ENCODE measurements at regions not wholly inside any gene's neighbourhood (a gene's known extent, or its start where the extent isn't known, plus 50 kb on each side); places are given as distances from the start of the nearest gene placed in this dataset.

DNA sequence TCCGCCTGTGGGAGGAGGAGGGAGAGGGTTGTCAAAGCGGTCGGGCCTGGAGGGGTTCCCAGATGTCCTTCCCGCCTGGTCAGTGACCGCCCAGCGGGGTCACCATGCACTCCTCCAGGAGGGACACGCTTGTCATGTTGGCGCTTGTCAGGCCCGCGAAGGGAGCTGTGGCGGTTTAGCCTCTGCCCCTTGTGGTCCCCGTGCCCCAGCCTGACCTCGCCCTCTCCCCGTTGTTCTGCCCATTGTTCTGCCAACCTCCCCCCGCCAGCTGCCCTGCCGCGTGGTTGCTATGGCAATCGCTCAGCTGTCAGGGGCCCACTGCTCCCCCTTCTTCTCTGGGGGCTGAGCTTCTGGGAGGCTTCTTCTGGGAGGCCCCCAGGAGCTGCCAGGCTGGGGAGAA lies 146.4 kb upstream of the CIBAR2 start:
- DNase-seq, result no peak

DNA sequence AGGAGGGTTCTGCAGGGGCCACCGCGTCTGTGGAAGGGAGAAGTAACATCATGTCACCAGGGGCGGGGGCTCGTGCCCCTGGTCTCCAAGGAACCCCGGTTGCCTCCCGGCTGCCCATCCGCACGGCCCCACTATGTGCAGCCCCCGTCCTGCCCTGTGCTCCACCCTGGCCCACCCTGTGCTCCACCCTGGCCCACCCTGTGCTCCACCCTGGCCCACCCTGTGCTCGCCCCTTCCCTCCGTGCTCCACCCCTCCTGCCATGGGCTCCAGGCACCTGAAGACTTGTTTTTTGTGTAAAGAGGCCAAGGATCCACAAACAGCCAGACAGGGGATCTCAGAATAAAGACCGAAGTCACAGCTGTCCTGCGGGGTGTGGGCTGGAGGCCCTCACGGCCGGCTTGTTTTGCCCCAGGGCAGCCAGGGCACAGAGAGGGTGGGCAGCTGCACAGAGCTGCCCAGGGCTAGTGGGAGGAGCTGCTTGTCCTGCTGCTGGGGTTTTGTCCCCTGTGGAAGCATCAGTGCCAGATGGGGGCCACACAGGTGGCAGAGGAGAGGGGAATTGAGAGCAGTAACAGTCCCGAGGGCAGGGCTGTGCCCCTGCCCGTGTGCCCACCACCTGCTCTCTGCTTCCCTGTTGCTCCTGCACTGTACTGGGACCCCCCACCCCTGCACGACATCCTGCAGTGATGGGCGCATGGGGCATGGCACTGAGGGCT lies 147.0 kb upstream of the CIBAR2 start:
- no peak for DNase-seq

DNA sequence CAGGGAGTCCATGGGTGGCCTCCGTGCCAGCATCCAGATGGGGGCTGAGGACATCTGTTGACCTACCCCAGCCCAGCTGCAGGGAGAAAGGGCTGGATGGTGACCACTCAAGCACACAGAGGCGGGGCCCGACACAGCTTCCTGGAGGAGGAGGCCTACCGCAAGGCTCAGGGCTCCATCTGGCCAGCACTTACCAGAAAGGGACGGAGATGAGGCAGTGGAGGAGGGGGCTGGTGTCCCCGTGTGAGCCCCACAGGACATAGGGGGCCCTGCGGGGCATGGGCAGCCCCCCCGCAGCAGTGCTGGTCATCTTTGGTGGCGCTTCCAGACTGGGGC lies 147.5 kb upstream of the CIBAR2 start:
- no peak for DNase-seq

DNA sequence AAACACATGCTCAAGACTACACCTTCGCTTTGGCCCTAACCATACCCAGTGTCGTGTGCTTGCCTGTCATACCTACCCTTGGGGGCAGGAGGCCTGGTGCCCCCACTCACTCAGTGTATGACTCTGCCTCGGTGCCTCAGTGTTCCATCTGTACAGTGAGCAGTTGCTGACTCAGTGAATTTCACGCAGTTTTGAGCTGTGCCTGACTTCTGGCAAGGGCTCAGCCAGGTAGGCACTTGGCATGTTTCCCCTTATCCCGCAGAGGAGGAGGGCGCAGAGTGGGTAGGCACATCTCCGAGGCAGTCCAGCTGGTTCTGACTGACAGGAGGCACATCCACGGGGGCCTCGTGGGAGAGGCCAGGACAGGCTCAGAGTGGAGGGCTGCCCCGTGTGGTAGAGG lies 148.9 kb upstream of the CIBAR2 start:
- DNase-seq, result no peak

DNA sequence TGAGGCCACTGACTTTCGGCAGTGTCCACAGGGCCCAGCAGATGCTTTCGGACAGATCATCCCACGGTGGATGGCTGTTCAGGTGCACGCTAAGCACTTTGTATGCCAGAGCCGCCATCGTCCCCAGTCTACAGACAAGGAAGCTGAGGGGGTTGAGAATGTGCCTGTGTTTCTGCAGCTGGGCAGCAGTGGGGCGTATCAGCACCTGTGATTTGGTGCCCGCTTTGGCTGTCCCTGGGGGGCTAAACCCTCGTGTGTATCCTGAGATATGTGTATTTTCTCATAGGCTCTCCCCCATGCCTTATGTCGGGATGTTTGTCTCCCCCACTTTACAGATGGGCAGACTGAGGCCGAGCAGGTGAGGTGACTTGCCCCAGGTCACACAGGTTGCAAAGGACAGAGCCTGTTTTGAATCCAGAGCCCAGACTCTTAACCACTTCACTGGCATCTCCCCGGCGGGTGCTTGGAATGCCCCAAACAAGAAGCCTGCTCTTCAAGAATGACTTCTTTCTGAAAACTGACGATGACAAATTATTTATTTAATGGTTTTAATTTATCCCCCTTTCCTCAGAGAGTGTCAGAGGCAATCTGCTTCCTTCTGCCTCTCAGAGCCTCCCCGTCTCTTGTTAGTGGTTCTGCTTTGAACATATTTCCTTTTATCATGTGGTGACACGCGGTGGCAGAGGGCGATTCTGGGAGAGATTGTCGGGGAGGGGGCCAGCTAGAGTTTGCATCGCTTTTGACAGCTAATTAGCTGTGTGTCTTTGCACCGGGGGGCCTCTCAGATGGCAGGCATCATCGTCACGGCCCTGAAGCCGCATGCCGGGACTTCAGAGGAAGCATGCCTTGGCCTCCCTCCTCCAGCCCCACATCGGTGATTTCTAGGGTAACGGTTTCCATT lies 149.6 kb upstream of the CIBAR2 start:
- DNase-seq, result no peak

DNA sequence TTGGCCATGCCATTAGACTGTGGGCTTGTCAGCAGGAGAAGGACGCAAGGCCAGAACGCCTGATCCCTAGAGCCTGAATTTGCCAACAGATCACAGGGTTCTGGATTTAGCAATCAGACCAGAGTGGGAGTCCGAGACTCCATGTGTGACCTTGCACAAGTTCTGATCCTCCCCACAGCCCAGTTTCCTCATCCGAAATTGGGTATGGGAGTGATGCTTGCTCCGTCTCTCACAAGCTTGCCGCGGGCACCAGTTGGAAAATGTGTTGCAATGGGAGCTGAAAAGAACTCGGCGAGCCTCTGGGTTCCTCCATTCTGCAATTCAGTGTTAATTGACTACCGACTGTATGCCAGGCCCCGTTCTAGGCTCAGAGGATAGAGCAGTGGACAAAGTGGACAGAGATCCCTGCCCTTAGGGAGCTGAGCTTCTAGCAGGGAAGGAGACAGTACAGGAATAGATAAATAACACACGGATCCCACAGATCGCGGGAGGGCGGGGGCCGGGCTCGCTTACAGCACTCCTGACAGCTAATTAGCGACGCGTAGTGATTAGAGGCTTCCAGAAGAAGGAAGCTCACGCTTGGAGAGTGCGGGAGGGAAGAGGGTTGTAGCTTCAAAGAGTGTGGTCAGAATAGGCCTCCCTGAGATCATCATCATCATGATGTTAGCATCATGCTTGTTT lies 150.4 kb upstream of the CIBAR2 start:
- DNase-seq, result no peak

DNA sequence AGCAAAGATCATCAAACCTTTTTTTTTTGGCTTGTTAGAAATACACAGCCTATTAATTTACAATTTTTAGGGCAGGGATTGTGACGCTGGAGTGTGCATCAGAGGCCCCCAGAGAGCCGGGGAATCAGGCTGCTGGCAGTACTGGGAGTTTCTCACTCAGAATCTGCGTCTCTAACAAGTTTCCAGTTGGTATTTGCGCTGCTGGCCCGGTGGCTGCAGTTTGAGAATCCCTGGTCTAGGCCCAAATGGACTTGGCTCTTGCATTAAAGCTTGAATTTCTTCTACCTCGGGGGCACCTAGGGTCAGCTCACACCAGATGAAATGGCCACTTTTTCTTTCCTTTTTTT lies 150.9 kb upstream of the CIBAR2 start:
- DNase-seq, result no peak

DNA sequence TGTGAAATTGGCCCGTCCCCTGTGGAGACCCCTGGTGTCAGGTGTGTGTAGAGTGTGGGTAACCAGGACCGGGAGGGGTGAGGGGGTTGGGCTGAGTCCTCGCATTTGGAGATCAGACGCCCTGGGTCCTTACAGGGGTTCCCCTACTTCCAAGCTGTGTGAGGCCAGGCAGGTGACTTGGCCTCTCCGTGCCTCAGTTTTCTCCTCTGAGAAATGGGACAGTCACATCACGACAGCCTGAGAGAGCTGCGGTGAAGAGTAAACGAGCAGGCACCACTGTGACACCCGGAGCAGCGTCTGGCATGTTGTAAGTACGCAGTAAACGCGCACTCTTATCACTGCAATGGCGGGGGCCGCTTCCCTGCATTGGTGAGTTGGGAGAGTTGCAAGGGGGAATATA lies 152.5 kb upstream of the CIBAR2 start:
- DNase-seq, result no peak

DNA sequence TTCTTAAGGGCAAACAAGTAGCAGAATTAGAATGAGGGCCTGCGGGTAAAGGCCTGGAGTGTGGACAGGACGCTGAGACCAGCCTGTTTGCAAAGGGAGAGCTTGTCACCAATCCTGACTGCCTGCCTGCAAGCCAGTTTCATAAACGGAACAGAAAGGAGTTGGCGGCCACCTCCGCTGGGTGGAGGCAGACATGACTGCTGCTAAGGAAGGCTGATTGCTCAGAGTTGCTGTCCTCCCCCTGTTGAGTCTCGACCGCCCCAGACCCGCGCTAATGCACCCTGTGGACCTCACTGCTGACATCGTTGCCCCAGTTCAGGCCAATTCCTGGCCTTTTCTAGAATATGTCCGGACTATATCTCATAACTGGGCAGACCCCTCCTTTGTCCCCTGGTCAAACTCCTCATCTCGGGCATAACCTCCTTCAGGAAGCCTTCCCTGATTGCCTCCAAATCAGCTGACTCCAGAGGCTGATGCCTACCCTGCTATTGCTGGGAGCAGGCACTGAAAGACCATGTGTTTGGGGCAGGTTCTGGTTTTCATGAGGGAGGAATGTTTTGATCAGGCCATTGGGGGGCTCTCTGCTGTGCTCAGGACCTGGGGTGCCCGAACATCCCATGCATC lies 153.0 kb upstream of the CIBAR2 start:
- DNase-seq, result no peak

DNA sequence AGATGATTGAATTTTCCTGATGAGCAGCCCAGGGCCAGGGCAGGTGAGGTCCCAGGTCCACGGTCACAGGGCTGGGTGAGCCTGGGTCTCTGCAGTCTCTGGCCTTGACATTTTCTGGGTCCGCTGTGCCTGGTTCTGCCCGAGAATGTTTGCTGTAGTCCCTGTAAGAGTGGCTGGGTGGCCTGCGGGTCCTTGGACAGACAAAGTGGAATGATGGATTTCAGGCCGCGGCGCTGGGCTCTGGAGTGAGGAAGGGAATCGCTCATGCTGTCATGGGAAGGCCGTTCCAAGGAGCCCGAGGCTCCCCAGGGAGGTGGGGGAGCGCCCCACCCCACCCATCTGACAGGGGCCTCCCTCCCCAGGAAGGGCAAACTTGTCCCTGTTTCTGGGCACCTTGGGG lies 153.5 kb upstream of the CIBAR2 start:
- DNase-seq, result no peak

DNA sequence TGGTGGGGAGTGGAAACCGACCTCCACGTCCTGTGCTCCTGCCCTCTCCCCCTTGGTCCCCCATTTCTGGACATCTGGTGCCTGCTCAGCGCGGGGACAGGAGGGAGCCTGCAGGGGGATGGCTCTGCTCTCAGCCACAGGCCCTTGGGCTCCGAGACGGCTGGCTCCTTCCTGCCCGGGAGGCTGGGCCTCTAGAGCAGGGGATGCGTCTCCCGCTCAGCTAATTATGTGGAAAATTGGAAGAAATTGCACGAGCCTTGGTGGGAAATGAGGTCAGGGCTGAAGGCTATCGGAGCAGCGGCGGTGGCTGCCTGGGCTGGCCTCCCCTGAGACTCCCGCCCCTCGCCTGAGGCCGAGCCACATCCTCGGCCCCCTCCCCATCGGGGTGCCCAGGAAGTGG lies 154.6 kb upstream of the CIBAR2 start:
- no peak for DNase-seq

DNA sequence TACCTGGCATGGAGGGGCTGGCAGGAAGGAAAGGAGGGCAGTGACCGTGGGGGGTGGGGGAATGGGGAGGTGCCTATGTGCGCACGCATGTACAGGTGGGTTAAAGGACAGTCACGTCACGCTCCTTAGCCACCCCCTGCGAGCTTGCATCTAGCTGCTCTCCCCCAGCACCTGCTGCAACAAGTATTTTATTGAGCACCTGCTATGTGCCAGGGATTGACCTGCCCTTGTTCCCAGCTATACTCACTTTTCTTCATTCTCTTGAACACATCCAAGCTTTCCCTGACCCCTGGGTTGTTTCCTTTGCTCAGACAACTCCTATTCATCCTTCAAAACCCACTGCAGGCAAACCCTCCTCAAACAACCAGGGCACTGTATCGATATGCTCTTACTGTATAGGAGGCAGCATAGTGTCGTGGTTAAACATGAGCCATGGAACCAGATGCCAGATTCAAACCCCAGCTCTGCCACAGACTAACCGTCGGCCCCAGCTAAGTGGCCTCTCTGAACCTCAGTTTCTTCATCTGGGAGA lies 155.2 kb upstream of the CIBAR2 start:
- DNase-seq, result no peak

DNA sequence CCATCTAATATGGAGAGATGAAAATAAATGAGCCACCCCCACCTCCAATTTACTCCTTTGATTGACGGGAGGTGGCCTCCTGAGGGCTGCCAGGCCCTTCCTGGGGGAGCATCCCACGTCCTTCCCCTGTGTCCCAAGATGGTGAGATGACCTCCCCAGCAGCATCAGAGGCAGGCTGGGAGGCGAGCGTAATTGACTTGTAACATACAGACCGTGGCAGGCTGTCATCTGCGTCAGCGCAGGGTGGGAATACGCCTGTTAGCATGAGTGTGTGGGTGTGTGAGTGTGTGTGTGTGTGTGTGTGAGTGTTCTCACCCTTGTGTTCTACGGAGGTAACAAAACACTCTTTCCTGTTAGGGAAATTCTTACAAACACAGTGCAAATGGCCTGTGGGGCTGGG lies 156.9 kb upstream of the CIBAR2 start:
- no peak for DNase-seq

DNA sequence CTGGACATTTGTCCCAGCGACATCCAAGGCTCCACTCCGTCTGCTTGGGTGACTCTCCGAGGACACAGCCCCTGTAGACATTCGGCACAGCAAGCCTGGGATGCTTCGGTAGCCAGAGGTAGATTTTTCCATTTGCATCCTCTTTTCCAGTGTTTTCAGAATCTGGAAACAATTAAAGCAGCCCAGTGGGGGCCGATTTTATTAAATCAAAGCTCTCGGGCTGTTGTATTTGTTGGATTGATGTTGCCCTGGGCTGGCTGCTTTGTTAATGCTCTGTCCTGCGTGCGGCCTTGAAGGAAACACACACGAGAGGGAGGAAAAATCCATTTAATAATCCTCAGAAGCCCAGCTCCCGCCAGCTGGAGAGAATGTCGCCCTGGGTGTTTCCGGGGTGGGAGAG lies 158.1 kb upstream of the CIBAR2 start:
- DNase-seq, result no peak

DNA sequence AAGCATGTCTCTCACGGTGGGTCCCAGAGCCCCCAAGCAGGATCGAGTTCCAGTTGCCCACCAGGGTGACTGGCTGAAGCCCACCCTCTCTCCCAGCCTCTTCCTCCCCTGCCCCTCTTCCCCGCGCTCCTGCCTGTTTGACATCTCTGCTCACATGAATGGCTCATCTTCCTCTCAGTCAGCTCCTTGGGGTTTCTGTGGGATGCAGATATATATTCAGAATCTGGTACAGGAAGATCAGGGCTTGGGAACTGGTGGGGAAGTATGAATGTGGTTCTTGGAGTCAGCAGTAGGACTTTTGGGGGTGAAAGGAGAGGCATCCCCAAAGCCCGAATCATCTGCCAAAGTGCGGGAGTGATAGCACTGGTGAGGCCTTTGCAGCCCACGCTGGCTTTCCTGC lies 158.9 kb upstream of the CIBAR2 start:
- no peak for DNase-seq

DNA sequence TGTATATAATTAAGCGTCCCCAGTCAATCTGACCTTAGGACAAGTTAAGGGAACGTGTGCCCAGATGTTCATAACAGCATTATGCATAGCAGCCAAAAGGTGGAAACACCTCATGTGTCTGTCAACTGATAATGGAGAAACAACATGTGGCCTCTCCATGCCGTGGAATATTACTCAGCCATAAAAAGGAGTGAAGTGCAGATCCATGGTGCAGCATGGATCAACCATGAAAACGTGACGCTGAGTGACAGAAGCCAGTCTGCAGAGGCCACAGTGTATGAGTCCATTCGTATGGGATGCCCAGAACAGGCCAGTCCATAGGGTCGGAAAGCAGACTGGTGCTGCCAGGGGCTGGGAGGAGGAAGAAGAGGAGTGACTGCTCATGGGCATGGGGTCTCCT lies 161.0 kb upstream of the CIBAR2 start:
- no peak for DNase-seq

DNA sequence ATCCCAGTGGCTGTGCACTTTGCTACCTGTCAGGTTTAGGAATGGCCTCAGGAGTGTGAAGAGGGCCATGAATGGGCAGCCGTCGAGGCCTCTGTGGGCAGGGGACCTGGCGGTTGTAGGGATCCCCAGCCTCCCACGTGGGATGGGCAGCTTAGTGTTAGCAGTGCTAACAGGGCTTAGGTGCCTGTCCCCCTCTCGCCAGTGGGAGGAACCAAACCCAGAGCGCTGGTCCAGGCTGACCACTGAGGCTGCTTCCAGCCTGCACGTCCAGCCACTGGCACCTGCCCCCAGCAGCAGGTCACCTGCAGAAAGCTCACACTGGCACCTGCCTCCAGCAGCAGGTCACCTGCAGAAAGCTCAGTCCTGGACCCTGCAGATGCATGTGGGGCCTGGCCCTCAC lies 162.2 kb upstream of the CIBAR2 start:
- DNase-seq, result no peak

DNA sequence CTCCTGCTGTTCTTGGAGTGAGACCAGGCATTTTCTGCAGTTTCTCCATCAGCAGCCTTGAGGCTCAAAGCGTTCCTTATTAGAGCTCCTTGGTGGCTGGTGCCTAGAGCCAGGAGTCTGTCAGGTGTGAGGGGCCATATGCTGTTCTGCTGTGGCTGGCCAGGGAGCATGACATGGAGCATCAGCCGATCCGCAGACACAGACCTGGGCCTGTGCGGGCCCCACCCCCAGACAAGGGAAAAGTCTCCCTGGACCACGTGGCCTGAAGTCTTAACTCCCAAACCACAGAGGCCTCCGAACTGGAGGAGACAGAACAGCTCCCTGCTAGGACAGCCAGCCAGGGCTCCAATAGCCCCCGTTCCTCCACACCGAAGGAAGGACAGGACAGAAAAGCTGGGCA lies 162.7 kb upstream of the CIBAR2 start:
- no peak for DNase-seq

DNA sequence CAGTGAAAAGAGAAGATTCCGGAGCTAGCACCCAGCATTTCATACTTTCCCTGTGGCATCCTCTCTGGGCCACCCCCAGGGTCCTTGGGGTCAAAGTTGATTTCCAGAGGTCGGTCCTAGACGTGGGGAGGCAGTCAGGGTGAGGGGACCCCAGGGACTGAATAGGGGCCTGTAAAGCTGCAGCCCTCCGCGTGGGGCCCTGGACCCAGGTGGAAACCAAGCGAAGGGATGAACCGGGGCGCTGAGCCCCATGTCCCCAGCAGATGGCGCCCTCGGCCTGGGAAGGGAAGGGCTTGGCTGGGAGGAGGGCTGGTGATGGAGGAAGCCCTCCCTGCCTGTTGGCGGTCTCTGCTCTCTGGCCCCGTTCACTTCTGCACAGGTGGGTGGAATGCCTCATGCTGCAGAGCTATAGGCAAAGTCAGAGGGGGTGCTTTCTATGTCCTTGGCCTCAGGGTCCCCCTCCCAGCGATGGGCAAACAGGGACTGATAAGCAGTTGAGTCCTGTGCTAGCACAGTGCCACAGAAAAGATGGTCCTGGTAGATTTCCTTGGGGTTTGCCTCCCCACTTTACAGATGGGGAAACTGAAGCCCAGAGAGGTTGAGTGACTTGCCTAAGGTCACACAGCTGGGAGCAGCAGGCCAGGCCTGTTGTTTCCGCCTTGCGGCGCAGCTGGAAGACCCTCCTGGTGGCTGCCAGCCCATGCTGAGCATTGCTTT lies 163.4 kb upstream of the CIBAR2 start:
- peak; percentile 26 for DNase-seq

DNA sequence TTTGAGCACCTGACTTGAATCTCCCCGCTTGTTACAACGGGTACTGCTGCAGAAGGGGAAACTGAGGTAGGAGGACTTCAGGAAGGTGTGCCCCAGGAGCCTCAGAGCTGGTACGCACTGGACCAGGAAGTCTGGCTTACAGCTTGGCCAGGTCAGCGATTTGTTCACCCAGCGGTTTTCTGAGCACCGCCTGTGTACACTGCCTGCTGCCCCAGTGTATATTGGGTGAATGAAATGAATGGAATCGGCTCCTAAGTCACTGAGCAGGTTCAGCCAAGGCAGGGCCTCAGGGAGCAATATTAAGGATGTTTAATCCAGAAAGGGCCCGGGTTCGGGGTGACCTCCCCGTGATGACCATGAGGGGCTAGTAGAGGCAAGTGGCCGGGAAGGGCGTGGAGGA lies 164.0 kb upstream of the CIBAR2 start:
- DNase-seq, result no peak

DNA sequence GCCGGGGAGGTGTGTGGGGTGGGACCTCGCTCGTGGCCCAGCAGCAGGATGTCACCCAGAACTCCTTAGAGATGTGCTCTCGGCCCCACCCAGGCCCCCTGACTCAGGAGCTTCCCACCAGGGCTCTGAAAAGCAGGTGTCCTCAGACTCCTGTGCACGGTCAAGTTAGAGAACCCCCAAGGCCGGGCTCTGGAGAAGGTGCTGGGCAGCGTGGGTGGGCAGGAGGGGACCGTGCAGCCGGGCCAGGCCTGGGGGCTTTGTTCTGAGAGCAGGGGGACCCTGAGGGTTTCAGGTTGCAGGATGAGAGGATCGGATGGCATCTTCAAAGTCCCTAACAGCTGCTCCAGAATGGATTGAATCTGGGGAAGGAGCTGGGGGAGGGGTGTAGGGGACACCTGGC lies 164.4 kb upstream of the CIBAR2 start:
- DNase-seq, result no peak

DNA sequence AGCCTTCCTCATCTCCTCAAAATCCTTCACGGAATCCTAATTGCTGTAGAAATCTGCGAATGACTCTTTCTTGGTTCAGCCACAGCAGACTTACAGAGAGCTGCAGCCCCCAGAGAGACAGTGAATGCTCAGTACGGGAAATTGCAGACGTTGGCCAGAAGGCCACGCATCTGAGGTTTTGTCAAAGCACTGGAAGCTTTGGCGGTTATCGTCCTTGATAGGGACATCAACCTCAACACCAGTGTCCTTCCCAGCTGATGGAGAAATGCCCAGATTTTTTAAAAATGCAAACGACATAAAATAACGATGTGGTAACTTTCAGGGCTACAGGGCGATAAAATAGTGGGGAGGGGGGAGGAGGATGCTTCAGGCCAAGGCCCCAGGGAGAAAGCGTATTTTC lies 166.6 kb upstream of the CIBAR2 start:
- no peak for DNase-seq

DNA sequence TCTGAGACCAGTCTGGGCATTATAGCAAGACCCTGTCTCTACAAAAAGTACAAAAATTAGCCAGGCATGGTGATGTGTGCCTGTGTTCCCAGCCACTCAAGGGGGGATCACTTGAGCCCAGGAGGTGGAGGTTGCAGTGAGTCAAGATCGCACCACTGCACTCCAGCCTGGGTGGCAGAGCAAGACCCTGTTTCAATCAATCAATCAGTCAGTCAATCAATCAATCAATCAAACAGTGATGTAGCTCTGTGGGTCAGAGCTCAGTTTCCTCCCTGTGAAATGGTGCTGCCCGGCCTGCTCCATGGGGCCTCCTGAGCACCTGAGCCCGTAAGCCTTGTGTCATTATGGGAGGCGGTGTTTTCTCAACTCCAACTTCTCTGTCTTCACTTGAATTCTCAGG lies 167.1 kb upstream of the CIBAR2 start:
- no peak for DNase-seq

All from DMS79 (cell line).